ENCODE measurements at regions not wholly inside any gene's neighbourhood (a gene's known extent, or its start where the extent isn't known, plus 50 kb on each side); places are given as distances from the start of the nearest gene placed in this dataset.

GRCh38 chr2:123485056-123485455 lies 540.0 kb upstream of the CNTNAP5 start:
- intact Hi-C loops (cut with micrococcal nuclease; ENCODE audit: unreplicated experiment): no loop called here
- TF ChIP-seq, protein P1, sequence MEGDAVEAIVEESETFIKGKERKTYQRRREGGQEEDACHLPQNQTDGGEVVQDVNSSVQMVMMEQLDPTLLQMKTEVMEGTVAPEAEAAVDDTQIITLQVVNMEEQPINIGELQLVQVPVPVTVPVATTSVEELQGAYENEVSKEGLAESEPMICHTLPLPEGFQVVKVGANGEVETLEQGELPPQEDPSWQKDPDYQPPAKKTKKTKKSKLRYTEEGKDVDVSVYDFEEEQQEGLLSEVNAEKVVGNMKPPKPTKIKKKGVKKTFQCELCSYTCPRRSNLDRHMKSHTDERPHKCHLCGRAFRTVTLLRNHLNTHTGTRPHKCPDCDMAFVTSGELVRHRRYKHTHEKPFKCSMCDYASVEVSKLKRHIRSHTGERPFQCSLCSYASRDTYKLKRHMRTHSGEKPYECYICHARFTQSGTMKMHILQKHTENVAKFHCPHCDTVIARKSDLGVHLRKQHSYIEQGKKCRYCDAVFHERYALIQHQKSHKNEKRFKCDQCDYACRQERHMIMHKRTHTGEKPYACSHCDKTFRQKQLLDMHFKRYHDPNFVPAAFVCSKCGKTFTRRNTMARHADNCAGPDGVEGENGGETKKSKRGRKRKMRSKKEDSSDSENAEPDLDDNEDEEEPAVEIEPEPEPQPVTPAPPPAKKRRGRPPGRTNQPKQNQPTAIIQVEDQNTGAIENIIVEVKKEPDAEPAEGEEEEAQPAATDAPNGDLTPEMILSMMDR (IDR thresholded peaks at IDR 0.05; ENCODE audit: insufficient read depth in 1 of 2, low read depth in 1 of 2, low read length in 1 of 2, severe bottlenecking in 1 of 2, unreplicated experiment in 1 of 2): no peak
- Mint-ChIP-seq H3K4me1 (ENCODE audit: low read depth, unreplicated experiment) (no peaks in the 10 kb centered on the region), H3K27ac (ENCODE audit: unreplicated experiment) (no peak overlapping the region), H3K9me3 (ENCODE audit: unreplicated experiment) (no peaks in the 10 kb centered on the region), H3K36me3 (ENCODE audit: insufficient read depth, unreplicated experiment) (no peaks in the 10 kb centered on the region), H3K27me3 (ENCODE audit: insufficient read depth, unreplicated experiment) (no peaks in the 10 kb centered on the region), H3K4me3 (ENCODE audit: unreplicated experiment) (no peak overlapping the region)
- Histone ChIP-seq H3K4me1 (no peaks in the 10 kb centered on the region), H3K27me3 (replicated peaks; ENCODE audit: control insufficient read depth, insufficient read depth, low read length) (no peaks in the 10 kb centered on the region), H3K9me3 (no peaks in the 10 kb centered on the region), H3K36me3 (ENCODE audit: control insufficient read depth, insufficient read depth, low read length) (no peaks in the 10 kb centered on the region), H3K4me3 (ENCODE audit: low read depth, low read length) (no peak overlapping the region)
- no TSS peak for BruUV-seq (replicated peaks)
- CTCF ChIA-PET: no interaction called here
- POLR2A ChIA-PET: no interaction called here
- DNase-seq: no peak

GRCh38 chr2:123493687-123494086 lies 531.4 kb upstream of the CNTNAP5 start:
- H3K4me3 ChIP-seq (ENCODE audit: low read depth, low read length): no peak overlapping the region
- ChIA-PET CTCF (interaction anchor here (0.5 kb wide), 1 partner anchor 32 kb away, joined by 3 read pairs; no protein-coding TSS in a partner anchor), POLR2A (no interaction called here)
- H3K36me3 ChIP-seq (ENCODE audit: control insufficient read depth, insufficient read depth, low read length): no peaks in the 10 kb centered on the region
- H3K4me1 ChIP-seq: no peaks in the 10 kb centered on the region
- H3K27ac Mint-ChIP-seq (ENCODE audit: unreplicated experiment): no peak overlapping the region
- no peaks in the 10 kb centered on the region for H3K9me3 Mint-ChIP-seq (ENCODE audit: unreplicated experiment)
- H3K27me3 Mint-ChIP-seq (ENCODE audit: insufficient read depth, unreplicated experiment): no peaks in the 10 kb centered on the region
- no peak for DNase-seq
- no peaks in the 10 kb centered on the region for H3K36me3 Mint-ChIP-seq (ENCODE audit: insufficient read depth, unreplicated experiment)
- no TSS peak for BruUV-seq (replicated peaks)
- H3K9me3 ChIP-seq: no peaks in the 10 kb centered on the region
- no peak overlapping the region for H3K4me3 Mint-ChIP-seq (ENCODE audit: unreplicated experiment)
- intact Hi-C loops (cut with micrococcal nuclease; ENCODE audit: unreplicated experiment): no loop called here
- no peaks in the 10 kb centered on the region for H3K4me1 Mint-ChIP-seq (ENCODE audit: low read depth, unreplicated experiment)
- H3K27me3 ChIP-seq (replicated peaks; ENCODE audit: control insufficient read depth, insufficient read depth, low read length): no peaks in the 10 kb centered on the region
- TF ChIP-seq, protein P1 (IDR thresholded peaks at IDR 0.05; ENCODE audit: insufficient read depth in 1 of 2, low read depth in 1 of 2, low read length in 1 of 2, severe bottlenecking in 1 of 2, unreplicated experiment in 1 of 2): no peak

DNA sequence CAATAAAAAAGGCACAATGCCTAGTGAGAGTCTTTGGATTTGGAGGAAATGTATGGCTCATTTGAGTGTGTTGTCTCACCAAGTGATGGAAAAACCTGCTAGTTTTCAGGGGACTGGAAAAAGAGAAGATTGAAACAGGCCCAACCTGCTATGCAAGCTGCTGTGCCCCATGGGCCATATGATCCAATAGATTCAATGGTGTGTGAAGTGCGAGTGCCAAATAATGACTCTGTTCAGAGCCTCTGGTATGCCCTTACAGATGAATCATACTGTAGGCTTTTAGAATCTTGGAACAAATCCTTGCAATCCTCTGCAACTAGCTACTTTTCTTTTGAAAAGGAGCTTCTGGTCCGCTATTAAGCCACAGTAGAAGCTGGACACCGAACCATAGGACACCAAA lies 529.8 kb upstream of the CNTNAP5 start:
- H3K27ac Mint-ChIP-seq (ENCODE audit: unreplicated experiment): no peak overlapping the region
- no peaks in the 10 kb centered on the region for H3K9me3 ChIP-seq

More for the DNA sequence above, 529.8 kb upstream of the CNTNAP5 start:
- Mint-ChIP-seq H3K36me3 (ENCODE audit: insufficient read depth, unreplicated experiment) (no peaks in the 10 kb centered on the region), H3K4me3 (ENCODE audit: unreplicated experiment) (no peak overlapping the region), H3K27me3 (ENCODE audit: insufficient read depth, unreplicated experiment) (no peaks in the 10 kb centered on the region), H3K9me3 (ENCODE audit: unreplicated experiment) (no peaks in the 10 kb centered on the region), H3K4me1 (ENCODE audit: low read depth, unreplicated experiment) (no peaks in the 10 kb centered on the region)
- ChIA-PET CTCF (no interaction called here), POLR2A (no interaction called here)
- no peak for DNase-seq
- TF ChIP-seq, protein P1 (IDR thresholded peaks at IDR 0.05; ENCODE audit: insufficient read depth in 1 of 2, low read depth in 1 of 2, low read length in 1 of 2, severe bottlenecking in 1 of 2, unreplicated experiment in 1 of 2): no peak
- Histone ChIP-seq H3K36me3 (ENCODE audit: control insufficient read depth, insufficient read depth, low read length) (no peaks in the 10 kb centered on the region), H3K27me3 (replicated peaks; ENCODE audit: control insufficient read depth, insufficient read depth, low read length) (no peaks in the 10 kb centered on the region), H3K4me1 (no peaks in the 10 kb centered on the region), H3K4me3 (ENCODE audit: low read depth, low read length) (no peak overlapping the region)
- intact Hi-C loops (cut with micrococcal nuclease; ENCODE audit: unreplicated experiment): no loop called here
- no TSS peak for BruUV-seq (replicated peaks)

Measured in Caco-2 (cell line).